H9 (cell line): ENCODE measurements at regions not wholly inside any gene's neighbourhood (a gene's known extent, or its start where the extent isn't known, plus 50 kb on each side); places are given as distances from the start of the nearest gene placed in this dataset.

ENCODE experiments used
- DNase-seq: peaks from one replicate; pipeline ENCODE4 v3.0.0-alpha.2; 2017
- H2AFZ ChIP-seq: one replicate; pipeline ENCODE4 v1.6.1; 2013; ENCODE audit warnings: mild to moderate bottlenecking, low read length, control low read depth, moderate library complexity
- H2AK5ac ChIP-seq: 2 replicates; pipeline ENCODE4 v1.6.1; 2013; ENCODE audit warnings: low read length, control low read depth, mixed read lengths; ENCODE audit not compliant: insufficient read length
- H2BK120ac ChIP-seq: one replicate; pipeline ENCODE4 v1.6.1; 2013; ENCODE audit warnings: low read depth, mild to moderate bottlenecking, low read length, control low read depth, inconsistent platforms; ENCODE audit not compliant: poor library complexity, severe bottlenecking
- H2BK12ac ChIP-seq: 2 replicates; pipeline ENCODE4 v1.6.1; 2013; ENCODE audit warnings: low read length, control low read depth, mixed read lengths, low read depth; ENCODE audit not compliant: insufficient read length
- H2BK15ac ChIP-seq: 2 replicates; pipeline ENCODE4 v1.6.1; 2013; ENCODE audit warnings: low read depth, low read length, control low read depth
- H2BK20ac ChIP-seq: one replicate; pipeline ENCODE4 v1.6.1; 2013; ENCODE audit warnings: low read depth, mild to moderate bottlenecking, low read length, control low read depth, inconsistent platforms; ENCODE audit not compliant: poor library complexity, severe bottlenecking
- H2BK5ac ChIP-seq: 2 replicates; pipeline ENCODE4 v1.6.1; 2013; ENCODE audit warnings: low read length, control low read depth, mixed read lengths; ENCODE audit not compliant: insufficient read length
- H3K14ac ChIP-seq: 2 replicates; pipeline ENCODE4 v1.6.1; 2013; ENCODE audit warnings: low read length, control low read depth; ENCODE audit not compliant: insufficient read depth
- H3K18ac ChIP-seq: 2 replicates; pipeline ENCODE4 v1.6.1; 2013; ENCODE audit warnings: low read depth, mild to moderate bottlenecking, mixed read lengths, low read length, control low read depth; ENCODE audit not compliant: insufficient read length
- H3K23ac ChIP-seq: 2 replicates; pipeline ENCODE4 v1.6.1; 2013; ENCODE audit warnings: low read length, control low read depth, mixed read lengths, low read depth; ENCODE audit not compliant: insufficient read length
- H3K23me2 ChIP-seq: 2 replicates; pipeline ENCODE4 v1.6.1; 2013; ENCODE audit warnings: low read depth, mild to moderate bottlenecking, mixed read lengths, low read length, control low read depth; ENCODE audit not compliant: insufficient read length, poor library complexity, severe bottlenecking
- H3K27ac ChIP-seq: 2 replicates; pipeline ENCODE4 v1.5.1; 2013; ENCODE audit warnings: low read length, control low read depth, mixed read lengths, low read depth; ENCODE audit not compliant: insufficient read length
- H3K27me3 ChIP-seq: 2 replicates; pipeline ENCODE4 v1.6.1; 2013; ENCODE audit warnings: low read length, control low read depth, inconsistent platforms; ENCODE audit not compliant: insufficient read depth
- H3K4ac ChIP-seq: 2 replicates; pipeline ENCODE4 v1.6.1; 2013; ENCODE audit warnings: low read depth, mild to moderate bottlenecking, control low read depth, inconsistent platforms, low read length, moderate library complexity
- H3K4me1 ChIP-seq: 2 replicates; pipeline ENCODE4 v1.6.1; 2013; ENCODE audit warnings: low read length, control low read depth, inconsistent platforms; ENCODE audit not compliant: insufficient read depth
- H3K4me2 ChIP-seq: 2 replicates; pipeline ENCODE4 v1.6.1; 2013; ENCODE audit warnings: low read length, control low read depth, mixed read lengths; ENCODE audit not compliant: insufficient read length, insufficient read depth
- H3K56ac ChIP-seq: 2 replicates; pipeline ENCODE4 v1.6.1; 2013; ENCODE audit warnings: low read depth, mild to moderate bottlenecking, mixed read lengths, low read length, control low read depth; ENCODE audit not compliant: insufficient read length
- H3K79me1 ChIP-seq: 2 replicates; pipeline ENCODE4 v1.6.1; 2013; ENCODE audit warnings: low read depth, mild to moderate bottlenecking, moderate library complexity, low read length, control low read depth, inconsistent platforms; ENCODE audit not compliant: insufficient read depth, poor library complexity, severe bottlenecking
- H3K79me2 ChIP-seq: 2 replicates; pipeline ENCODE4 v1.6.1; 2013; ENCODE audit warnings: low read length, control low read depth, inconsistent platforms; ENCODE audit not compliant: insufficient read depth
- H3K9ac ChIP-seq: 2 replicates; pipeline ENCODE4 v1.6.1; 2013; ENCODE audit warnings: low read length, control low read depth, mixed read lengths; ENCODE audit not compliant: insufficient read length; ENCODE audit errors: extremely low read depth
- H3K9me3 ChIP-seq: one replicate; pipeline ENCODE4 v1.6.1; 2013; ENCODE audit warnings: low read depth, low read length, inconsistent platforms; ENCODE audit not compliant: control insufficient read depth
- H3T11ph ChIP-seq: one replicate; pipeline ENCODE4 v1.6.1; 2013; ENCODE audit warnings: mild to moderate bottlenecking, low read length, control low read depth, inconsistent platforms
- H4K20me1 ChIP-seq: one replicate; pipeline ENCODE4 v1.6.1; 2013; ENCODE audit not compliant: control insufficient read depth, insufficient read length, insufficient read depth
- H4K5ac ChIP-seq: 2 replicates; pipeline ENCODE4 v1.6.1; 2013; ENCODE audit warnings: low read depth, mild to moderate bottlenecking, mixed read lengths, low read length, control low read depth; ENCODE audit not compliant: insufficient read length
- H4K8ac ChIP-seq: replicated peaks from 2 replicates; pipeline ENCODE4 v1.6.1; 2013; ENCODE audit warnings: low read length, control low read depth, mixed read lengths, low read depth; ENCODE audit not compliant: insufficient read length
- H4K91ac ChIP-seq: 2 replicates; pipeline ENCODE4 v1.6.1; 2013; ENCODE audit warnings: low read depth, mild to moderate bottlenecking, moderate library complexity, mixed read lengths, low read length, control low read depth; ENCODE audit not compliant: insufficient read length
- H3K27ac Mint-ChIP-seq, 3 experiments: 2 replicates in 2 of 3; 3 replicates in 1 of 3; pipeline ENCODE4 v1.8.0; 2020 to 2021; ENCODE audit warnings: mixed read lengths in 3 of 3, mild to moderate bottlenecking in 1 of 3, moderate library complexity in 1 of 3
- H3K27me3 Mint-ChIP-seq: 2 replicates; pipeline ENCODE4 v1.8.0; 2021; ENCODE audit warnings: low read depth, mild to moderate bottlenecking, moderate library complexity, mixed read lengths
- H3K36me3 Mint-ChIP-seq, 3 experiments: 2 replicates in 2 of 3; 3 replicates in 1 of 3; pipeline ENCODE4 v1.8.0; 2020 to 2021; ENCODE audit warnings: low read depth in 3 of 3, mixed read lengths in 3 of 3; ENCODE audit not compliant: insufficient read depth in 1 of 3
- H3K4me1 Mint-ChIP-seq, 2 experiments: 2 replicates each; pipeline ENCODE4 v1.8.0; 2020; ENCODE audit warnings: mixed read lengths in 2 of 2
- H3K4me3 Mint-ChIP-seq, 2 experiments: 2 replicates in 1 of 2; 3 replicates in 1 of 2; pipeline ENCODE4 v1.8.0; 2020 to 2021; ENCODE audit warnings: mild to moderate bottlenecking in 2 of 2, mixed read lengths in 2 of 2, moderate library complexity in 1 of 2
- H3K9me3 Mint-ChIP-seq, 2 experiments: 2 replicates in 1 of 2; 3 replicates in 1 of 2; pipeline ENCODE4 v1.8.0; 2020; ENCODE audit warnings: mild to moderate bottlenecking in 2 of 2, mixed read lengths in 2 of 2, moderate library complexity in 1 of 2
- CTCF ChIP-seq: fragments of 200-600 bp; sonication (generic); conservative IDR thresholded peaks from 3 replicates; pipeline ENCODE4 v1.8.0; 2021; ENCODE audit warnings: antibody characterized with exemption, mild to moderate bottlenecking
- WGBS: extraction: QIAGEN DNeasy Blood & Tissue Kit; methylation state at CpG from one replicate; pipeline ENCODE4 v1.1.7; 2013; ENCODE audit warnings: missing lambda C conversion rate, low lambda C conversion rate, mixed read lengths; ENCODE audit not compliant: insufficient read length; ENCODE audit errors: extremely low coverage; 5-methylcytosine and 5-hydroxymethylcytosine counted together

- peaks cover 11% of the 10 kb centered on the region; the same call in 1 of the 2 replicates for H3K4me1 ChIP-seq
- no CpG with 5 or more reads among the region's 3 CpGs for WGBS
These were observed 66.3 kb upstream of the NPVF start for GRCh38 chr7:25294624-25295023.

More at GRCh38 chr7:25294624-25295023, 66.3 kb upstream of the NPVF start:
- no peak overlapping the region for H2BK15ac ChIP-seq
- H2AK5ac ChIP-seq: no peak overlapping the region
- H3K14ac ChIP-seq: no peak overlapping the region
- H3K79me2 ChIP-seq: no peaks in the 10 kb centered on the region
- H4K5ac ChIP-seq: no peak overlapping the region
- Mint-ChIP-seq H3K4me3 (no peak overlapping the region), H3K36me3 (no peaks in the 10 kb centered on the region; a peak in 1 of 7 replicates), H3K27ac (no peak overlapping the region), H3K27me3 (no peaks in the 10 kb centered on the region; the same call in 1 of the 2 replicates), H3K9me3 (no peaks in the 10 kb centered on the region), H3K4me1 (peaks cover 12 to 13% of the 10 kb centered on the region in 2 experiments)
- H3K9ac ChIP-seq: no peak overlapping the region
- DNase-seq: no peak
- H4K20me1 ChIP-seq: no peaks in the 10 kb centered on the region
- no peaks in the 10 kb centered on the region for H3K23me2 ChIP-seq
- no peak overlapping the region for H3K4ac ChIP-seq
- H2BK20ac ChIP-seq: no peak overlapping the region
- no peak overlapping the region for H3T11ph ChIP-seq
- H3K9me3 ChIP-seq: no peaks in the 10 kb centered on the region
- H3K18ac ChIP-seq: no peak overlapping the region
- H3K79me1 ChIP-seq: no peaks in the 10 kb centered on the region
- H3K23ac ChIP-seq: no peak overlapping the region
- no peaks in the 10 kb centered on the region; the same call in 1 of the 2 replicates for H3K27me3 ChIP-seq
- H2BK5ac ChIP-seq: no peak overlapping the region
- H2BK12ac ChIP-seq: no peak overlapping the region
- no peak overlapping the region for H3K27ac ChIP-seq
- H3K4me2 ChIP-seq: no peak overlapping the region
- H4K91ac ChIP-seq: no peak overlapping the region
- H2AFZ ChIP-seq: no peak overlapping the region
- H3K56ac ChIP-seq: no peak overlapping the region
- H4K8ac ChIP-seq: no peak overlapping the region
- TF ChIP-seq CTCF: no peak
- no peak overlapping the region for H2BK120ac ChIP-seq
